ENCODE measurements at regions not wholly inside any gene's neighbourhood (a gene's known extent, or its start where the extent isn't known, plus 50 kb on each side); places are given as distances from the start of the nearest gene placed in this dataset.
"Not testable (repeated sequence)": the region's sequence is repeated elsewhere in the genome, so short reads cannot be mapped to it uniquely, and the experiment has no call there.

GRCh38 chr10:124164264-124164663 lies 70.9 kb upstream of the CHST15 start:
- peak; percentile 28 for DNase-seq (ENCODE audit: low spot score)

GRCh38 chr10:124162774-124163354 lies 69.5 kb upstream of the CHST15 start:
- no peak for DNase-seq (ENCODE audit: low spot score)

GRCh38 chr10:124162136-124162535 lies 68.7 kb upstream of the CHST15 start:
- no peak for DNase-seq (ENCODE audit: low spot score)

- no peak for DNase-seq (ENCODE audit: low spot score)
Measured at GRCh38 chr10:124161601-124162000, 68.2 kb upstream of the CHST15 start.

- no peak for DNase-seq (ENCODE audit: low spot score)
Measured at GRCh38 chr10:124160943-124161582, 67.7 kb upstream of the CHST15 start.

- DNase-seq (ENCODE audit: low spot score), result peak; percentile 38
Measured at GRCh38 chr10:124160176-124160575, 66.8 kb upstream of the CHST15 start.

GRCh38 chr10:124159153-124159552 lies 65.8 kb upstream of the CHST15 start:
- DNase-seq (ENCODE audit: low spot score), result peak; percentile 6

GRCh38 chr10:124158592-124158991 lies 65.2 kb upstream of the CHST15 start:
- peak; percentile 11 for DNase-seq (ENCODE audit: low spot score)

GRCh38 chr10:124157271-124157681 lies 63.9 kb upstream of the CHST15 start:
- peak; percentile 65 for DNase-seq (ENCODE audit: low spot score)

GRCh38 chr10:124156524-124157260 lies 63.3 kb upstream of the CHST15 start:
- peak; percentile 65 for DNase-seq (ENCODE audit: low spot score)

GRCh38 chr10:124155781-124156435 lies 62.5 kb upstream of the CHST15 start:
- peak; percentile 72 for DNase-seq (ENCODE audit: low spot score)

GRCh38 chr10:124153023-124153826 lies 59.8 kb upstream of the CHST15 start:
- peak; percentile 69 for DNase-seq (ENCODE audit: low spot score)

- peak; percentile 66 for DNase-seq (ENCODE audit: low spot score)
Measured at GRCh38 chr10:124152139-124153022, 59.0 kb upstream of the CHST15 start.

- peak; percentile 46 for DNase-seq (ENCODE audit: low spot score)
Measured at GRCh38 chr10:124151466-124152095, 58.2 kb upstream of the CHST15 start.

- DNase-seq (ENCODE audit: low spot score), result peak; percentile 36
Measured at GRCh38 chr10:124150807-124151417, 57.5 kb upstream of the CHST15 start.

- peak; percentile 38 for DNase-seq (ENCODE audit: low spot score)
Measured at GRCh38 chr10:124150189-124150806, 56.9 kb upstream of the CHST15 start.

GRCh38 chr10:124149189-124150042 lies 56.0 kb upstream of the CHST15 start:
- no peak for DNase-seq (ENCODE audit: low spot score)

GRCh38 chr10:124148509-124149188 lies 55.3 kb upstream of the CHST15 start:
- not testable (repeated sequence) for DNase-seq (ENCODE audit: low spot score)

Data from left forelimb (tissue), 1 donor.